IMR-90 (cell line): ENCODE measurements at regions not wholly inside any gene's neighbourhood (a gene's known extent, or its start where the extent isn't known, plus 50 kb on each side); places are given as distances from the start of the nearest gene placed in this dataset.

Experiments
- ATAC-seq: fragments of 200-7000 bp; cut with Tn5 transposase; 2 replicates; pipeline ENCODE4 v1.9.1; 2020; ENCODE audit warnings: low read depth, mild to moderate bottlenecking, moderate library complexity
- BruUV-seq: library from RNA; stranded (reverse); fragments of 400-500 nt; replicated peaks from 2 replicates; lab custom pipeline; 2021; lab: Mats Ljungman, UMichigan
- CTCF ChIA-PET: fragments of 300-600 bp; formaldehyde crosslinking; extraction: SDS; loops from one replicate; lab custom pipeline; 2021; ENCODE audit warnings: antibody characterized with exemption; lab: Yijun Ruan, JAX
- POLR2A ChIA-PET: fragments of 300-600 bp; sonication (Branson Sonifier 250); formaldehyde crosslinking; loops from one replicate; lab custom pipeline; 2022; ENCODE audit warnings: antibody characterized with exemption; ENCODE audit not compliant: unreplicated experiment; lab: Charles Lee
- DNase-seq: peaks from one replicate; pipeline ENCODE4 v3.0.0; 2013
- H2AFZ ChIP-seq: replicated peaks from 2 replicates; pipeline ENCODE3; 2013; ENCODE audit warnings: low read length, mild to moderate bottlenecking; ENCODE audit not compliant: poor library complexity
- H2AK5ac ChIP-seq: 2 replicates; pipeline ENCODE4 v1.6.1; 2013; ENCODE audit warnings: low read depth, low read length, inconsistent platforms
- H2AK9ac ChIP-seq: replicated peaks from 2 replicates; pipeline ENCODE3; 2013; ENCODE audit warnings: mild to moderate bottlenecking, low read depth, low read length, moderate library complexity; ENCODE audit not compliant: poor library complexity
- H2BK120ac ChIP-seq: 2 replicates; pipeline ENCODE4 v1.6.1; 2013; ENCODE audit warnings: low read depth, low read length, inconsistent platforms
- H2BK15ac ChIP-seq: 3 replicates; pipeline ENCODE4 v1.6.1; 2013; ENCODE audit warnings: low read depth, low read length, inconsistent platforms
- H2BK20ac ChIP-seq: 2 replicates; pipeline ENCODE4 v1.6.1; 2013; ENCODE audit warnings: low read depth, mild to moderate bottlenecking, inconsistent platforms, low read length, moderate library complexity
- H2BK5ac ChIP-seq: 2 replicates; pipeline ENCODE4 v1.6.1; 2013; ENCODE audit warnings: mild to moderate bottlenecking, low read depth, low read length, inconsistent platforms; ENCODE audit not compliant: poor library complexity, severe bottlenecking
- H3K14ac ChIP-seq: replicated peaks from 2 replicates; pipeline ENCODE4 v1.6.1; 2013; ENCODE audit warnings: low read depth, low read length, inconsistent platforms
- H3K18ac ChIP-seq: 2 replicates; pipeline ENCODE4 v1.6.1; 2013; ENCODE audit warnings: low read depth, low read length, control low read depth
- H3K23ac ChIP-seq: 2 replicates; pipeline ENCODE4 v1.6.1; 2013; ENCODE audit warnings: low read depth, low read length, inconsistent platforms
- H3K27ac ChIP-seq: 2 replicates; pipeline ENCODE4 v1.5.1; 2013; ENCODE audit warnings: mild to moderate bottlenecking, control low read depth, low read length; ENCODE audit not compliant: insufficient read depth
- H3K27me3 ChIP-seq: 2 replicates; pipeline ENCODE4 v1.6.1; 2013; ENCODE audit warnings: low read length; ENCODE audit not compliant: control insufficient read depth, insufficient read depth
- H3K36me3 ChIP-seq: 2 replicates; pipeline ENCODE4 v1.6.1; 2013; ENCODE audit warnings: low read length, mixed read lengths; ENCODE audit not compliant: control insufficient read depth, insufficient read depth
- H3K4ac ChIP-seq: 2 replicates; pipeline ENCODE4 v1.6.1; 2013; ENCODE audit warnings: low read depth, low read length, inconsistent platforms
- H3K4me1 ChIP-seq: 2 replicates; pipeline ENCODE4 v1.6.1; 2013; ENCODE audit warnings: low read length, mixed read lengths; ENCODE audit not compliant: control insufficient read depth, insufficient read depth
- H3K4me2 ChIP-seq: 2 replicates; pipeline ENCODE4 v1.6.1; 2013; ENCODE audit warnings: low read depth, mild to moderate bottlenecking, control low read depth, low read length, moderate library complexity
- H3K4me3 ChIP-seq: 2 replicates; pipeline ENCODE4 v1.5.1; 2013; ENCODE audit warnings: low read depth, mild to moderate bottlenecking, control low read depth, low read length, moderate library complexity; ENCODE audit not compliant: insufficient read depth
- H3K56ac ChIP-seq: 2 replicates; pipeline ENCODE4 v1.6.1; 2013; ENCODE audit warnings: low read length, inconsistent platforms; ENCODE audit not compliant: insufficient read depth; ENCODE audit errors: extremely low read depth
- H3K79me1 ChIP-seq, 2 experiments: 2 replicates each; pipeline ENCODE4 v1.6.1; 2013; ENCODE audit warnings: low read length in 2 of 2, inconsistent platforms in 1 of 2, low read depth in 1 of 2
- H3K9ac ChIP-seq: 2 replicates; pipeline ENCODE4 v1.6.1; 2013; ENCODE audit warnings: low read depth, low read length, control low read depth
- H3K9me1 ChIP-seq: 2 replicates; pipeline ENCODE4 v1.6.1; 2013; ENCODE audit warnings: low read length, inconsistent platforms; ENCODE audit not compliant: insufficient read depth
- H3K9me3 ChIP-seq: 2 replicates; pipeline ENCODE4 v1.6.1; 2013; ENCODE audit warnings: low read length; ENCODE audit not compliant: control insufficient read depth, insufficient read depth
- H4K20me1 ChIP-seq: 2 replicates; pipeline ENCODE4 v1.6.1; 2013; ENCODE audit warnings: low read length, inconsistent platforms; ENCODE audit not compliant: insufficient read depth
- H4K5ac ChIP-seq: 2 replicates; pipeline ENCODE4 v1.6.1; 2013; ENCODE audit warnings: mild to moderate bottlenecking, low read depth, low read length, control low read depth
- H4K8ac ChIP-seq, 2 experiments: 2 replicates each; pipeline ENCODE4 v1.6.1; 2013; ENCODE audit warnings: low read depth in 2 of 2, low read length in 2 of 2, control low read depth in 1 of 2, inconsistent platforms in 1 of 2
- H4K91ac ChIP-seq: 2 replicates; pipeline ENCODE4 v1.6.1; 2013; ENCODE audit warnings: low read depth, low read length, inconsistent platforms; ENCODE audit not compliant: insufficient read depth
- BHLHE40 ChIP-seq: fragments of 150-350 bp; IDR thresholded peaks from 2 replicates; pipeline ENCODE4 v1.6.1; 2016; ENCODE audit warnings: mild to moderate bottlenecking, low read depth, low read length
- CHD1 ChIP-seq: IDR thresholded peaks from 2 replicates; pipeline ENCODE4 v1.6.1; 2012; ENCODE audit warnings: low read depth, low read length, improper control_type of control experiment
- CTCF ChIP-seq: conservative IDR thresholded peaks from 2 replicates; pipeline ENCODE4 v1.5.1; 2012; ENCODE audit warnings: mild to moderate bottlenecking, low read depth, low read length, improper control_type of control experiment
- ELK1 ChIP-seq: fragments of 150-350 bp; IDR thresholded peaks from 2 replicates; pipeline ENCODE4 v1.6.1; 2016; ENCODE audit warnings: low read depth, mild to moderate bottlenecking, low read length, moderate library complexity, borderline replicate concordance
- FOS ChIP-seq: fragments of 150-350 bp; IDR thresholded peaks from 2 replicates; pipeline ENCODE4 v1.6.1; 2016; ENCODE audit warnings: low read depth, low read length
- MAZ ChIP-seq: IDR thresholded peaks from 2 replicates; pipeline ENCODE4 v1.6.1; 2012; ENCODE audit warnings: low read depth, mild to moderate bottlenecking, low read length, improper control_type of control experiment, moderate library complexity, borderline replicate concordance
- NFE2L2 ChIP-seq: fragments of 150-350 bp; IDR thresholded peaks from 2 replicates; pipeline ENCODE4 v1.6.1; 2016; ENCODE audit warnings: low read depth, mild to moderate bottlenecking, low read length
- RAD21 ChIP-seq: IDR thresholded peaks from 2 replicates; pipeline ENCODE4 v1.6.1; 2012; ENCODE audit warnings: low read length, improper control_type of control experiment
- RCOR1 ChIP-seq: IDR thresholded peaks from 2 replicates; pipeline ENCODE4 v1.6.1; 2012; ENCODE audit warnings: mild to moderate bottlenecking, low read length, improper control_type of control experiment; ENCODE audit not compliant: insufficient replicate concordance
- RFX5 ChIP-seq: IDR thresholded peaks from 2 replicates; pipeline ENCODE4 v1.8.0; 2012; ENCODE audit warnings: low read depth, mild to moderate bottlenecking, low read length, moderate library complexity
- SMC3 ChIP-seq: fragments of 150-350 bp; IDR thresholded peaks from 2 replicates; pipeline ENCODE4 v1.6.1; 2016; ENCODE audit warnings: low read depth, mild to moderate bottlenecking, antibody characterized with exemption, low read length, moderate library complexity
- USF2 ChIP-seq: fragments of 150-350 bp; IDR thresholded peaks from 2 replicates; pipeline ENCODE4 v1.6.1; 2017; ENCODE audit warnings: mild to moderate bottlenecking, antibody characterized with exemption, low read length, low read depth
- WGBS, 2 experiments: methylation state at CpG; one replicate each; pipeline versions ENCODE4 v1.1.5 to v1.1.7; 2013; ENCODE audit warnings: missing lambda C conversion rate in 2 of 2; ENCODE audit not compliant: insufficient read length in 1 of 2; ENCODE audit errors: extremely low coverage in 2 of 2; 5-methylcytosine and 5-hydroxymethylcytosine counted together
- dilution Hi-C: fragments of 300-500 bp; cut with HindIII; formaldehyde crosslinking; loops from one replicate; pipeline ENCODE4 v1.14.3; 2018; ENCODE audit warnings: low sequenced_read_pairs; ENCODE audit not compliant: unreplicated experiment
- in situ Hi-C: fragments of 300-500 bp; cut with MboI; formaldehyde crosslinking; loops from 3 replicates; pipeline ENCODE4 v1.14.3; 2019; ENCODE audit warnings: low sequenced_read_pairs, inconsistent platforms, mixed read lengths
- intact Hi-C: fragments of 100-400 bp; cut with micrococcal nuclease; formaldehyde crosslinking; loops from 2 replicates; pipeline ENCODE4 v1.10.0; 2022

GRCh38 chr5:67490543-67491321 is 294.1 kb upstream of the CD180 start:
- intact Hi-C loops (no loop called here), dilution Hi-C loops (no loop called here), in situ Hi-C loops (no loop called here)
- Histone ChIP-seq H3K9ac (no peak overlapping the region), H3K4me2 (no peak overlapping the region), H3K56ac (no peak overlapping the region), H3K14ac (no peak overlapping the region), H3K9me1 (no peaks in the 10 kb centered on the region), H3K79me1 (no peaks in the 10 kb centered on the region), H4K91ac (no peak overlapping the region), H2BK20ac (no peak overlapping the region), H2BK5ac (no peak overlapping the region), H4K5ac (no peak overlapping the region), H4K20me1 (no peaks in the 10 kb centered on the region), H3K9me3 (no peaks in the 10 kb centered on the region), H2AK5ac (no peak overlapping the region), H3K4me3 (no peak overlapping the region), H3K27ac (no peak overlapping the region), H3K4ac (no peak overlapping the region), H4K8ac (no peak overlapping the region), H3K27me3 (no peaks in the 10 kb centered on the region), H2AFZ (no peak overlapping the region), H2AK9ac (no peak overlapping the region), H3K36me3 (no peaks in the 10 kb centered on the region), H3K18ac (no peak overlapping the region), H2BK15ac (no peak overlapping the region), H2BK120ac (no peak overlapping the region), H3K4me1 (no peaks in the 10 kb centered on the region), H3K23ac (no peak overlapping the region)
- no TSS peak for BruUV-seq
- ChIA-PET CTCF (no interaction called here), POLR2A (interaction anchor here (0.7 kb wide), 1 partner anchor 8 kb away, joined by 7 read pairs; no protein-coding TSS in a partner anchor)
- DNase-seq = no peak
- no CpG with 5 or more reads among the region's 8 CpGs for whole genome bisulfite sequencing, 2 experiments
- no peak for TF ChIP-seq USF2
- no peak for TF ChIP-seq RAD21
- TF ChIP-seq BHLHE40 = no peak
- no peak for TF ChIP-seq CTCF
- TF ChIP-seq ELK1 = no peak
- TF ChIP-seq FOS = no peak
- TF ChIP-seq CHD1 = no peak
- TF ChIP-seq MAZ = no peak
- no peak for TF ChIP-seq RFX5
- no peak for TF ChIP-seq SMC3
- no peak for TF ChIP-seq NFE2L2
- no peak for TF ChIP-seq RCOR1
- ATAC-seq = no peak
